ENCODE measurements at regions not wholly inside any gene's neighbourhood (a gene's known extent, or its start where the extent isn't known, plus 50 kb on each side); places are given as distances from the start of the nearest gene placed in this dataset.

DNA sequence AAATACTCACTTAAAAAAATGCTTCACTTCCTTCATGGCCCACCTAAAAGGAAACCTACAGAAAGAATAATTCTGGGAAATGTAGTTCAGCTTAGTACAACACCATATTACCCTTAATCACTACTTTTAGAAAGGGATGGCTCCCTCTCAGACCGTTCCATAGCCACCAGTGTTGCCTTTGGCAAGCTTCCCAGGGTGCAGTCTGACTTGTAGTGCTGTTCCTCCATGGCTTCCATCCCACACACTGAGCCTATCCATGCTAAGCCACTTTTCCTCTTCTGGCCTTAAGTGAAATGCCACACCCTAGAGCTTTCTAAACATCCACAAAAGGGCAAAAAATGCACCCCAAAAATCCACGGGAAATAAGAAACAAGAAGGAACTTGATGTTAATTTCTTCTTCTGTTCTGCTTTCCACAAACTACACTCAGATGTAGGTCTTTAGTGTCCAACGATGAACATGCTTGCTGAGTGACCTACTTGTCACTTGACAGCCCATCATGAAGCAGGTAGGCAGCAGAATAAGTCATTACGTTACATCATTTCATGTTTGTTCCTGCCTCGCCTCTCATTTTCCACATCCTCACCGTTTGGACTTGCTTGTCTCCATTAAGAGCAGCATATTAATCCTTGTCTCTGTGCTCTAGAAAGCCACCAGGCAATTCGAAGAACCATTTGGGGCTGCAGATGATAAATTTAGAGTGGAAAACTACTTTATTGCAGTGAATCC is 391.1 kb upstream of the GRAMD2B start:
- Histone ChIP-seq H3K27ac (ENCODE audit: low read length) (no peak overlapping the region), H3K27me3 (ENCODE audit: control insufficient read depth, insufficient read depth, low read length) (no peaks in the 10 kb centered on the region), H3K9me3 (ENCODE audit: control insufficient read depth, insufficient read depth, low read length) (no peaks in the 10 kb centered on the region), H3K4me3 (ENCODE audit: low read length) (no peak overlapping the region), H3K4me1 (ENCODE audit: control insufficient read depth, insufficient read depth, low read length) (no peaks in the 10 kb centered on the region), H3K36me3 (ENCODE audit: control insufficient read depth, insufficient read depth, low read length) (no peaks in the 10 kb centered on the region)
- no peak for DNase-seq (ENCODE audit: low read depth, low spot score)
- WGBS (ENCODE audit: insufficient coverage, insufficient read length): no CpG with 5 or more reads among the region's 7 CpGs

DNA sequence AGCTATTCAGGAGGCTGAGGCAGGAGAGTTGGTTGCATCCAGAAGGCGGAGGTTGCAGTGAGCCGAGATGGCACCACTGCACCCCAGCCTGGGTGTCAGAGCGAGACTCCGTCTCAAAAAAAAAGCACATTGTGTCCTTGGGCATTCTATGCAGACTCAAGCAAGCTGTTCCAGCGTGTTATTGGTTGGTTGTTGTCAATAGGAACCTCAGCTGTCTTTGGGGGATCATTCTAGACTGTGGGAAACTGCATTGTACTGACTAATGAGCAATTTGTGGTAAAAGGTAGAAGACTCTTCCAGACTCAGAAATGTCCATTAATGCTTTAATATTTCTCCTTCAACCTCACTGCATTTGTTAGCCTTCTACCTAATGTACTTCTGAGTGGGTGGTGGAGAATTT is 379.5 kb upstream of the GRAMD2B start:
- no CpG with 5 or more reads among the region's 5 CpGs for WGBS (ENCODE audit: insufficient coverage, insufficient read length)
- H3K27me3 ChIP-seq (ENCODE audit: control insufficient read depth, insufficient read depth, low read length): no peaks in the 10 kb centered on the region
- H3K36me3 ChIP-seq (ENCODE audit: control insufficient read depth, insufficient read depth, low read length): no peaks in the 10 kb centered on the region
- no peaks in the 10 kb centered on the region; the same call in 1 of the 2 replicates for H3K4me1 ChIP-seq (ENCODE audit: control insufficient read depth, insufficient read depth, low read length)
- no peaks in the 10 kb centered on the region for H3K9me3 ChIP-seq (ENCODE audit: control insufficient read depth, insufficient read depth, low read length)
- no peak overlapping the region for H3K4me3 ChIP-seq (ENCODE audit: low read length)
- DNase-seq (ENCODE audit: low read depth, low spot score): no peak
- H3K27ac ChIP-seq (ENCODE audit: low read length): no peak overlapping the region

DNA sequence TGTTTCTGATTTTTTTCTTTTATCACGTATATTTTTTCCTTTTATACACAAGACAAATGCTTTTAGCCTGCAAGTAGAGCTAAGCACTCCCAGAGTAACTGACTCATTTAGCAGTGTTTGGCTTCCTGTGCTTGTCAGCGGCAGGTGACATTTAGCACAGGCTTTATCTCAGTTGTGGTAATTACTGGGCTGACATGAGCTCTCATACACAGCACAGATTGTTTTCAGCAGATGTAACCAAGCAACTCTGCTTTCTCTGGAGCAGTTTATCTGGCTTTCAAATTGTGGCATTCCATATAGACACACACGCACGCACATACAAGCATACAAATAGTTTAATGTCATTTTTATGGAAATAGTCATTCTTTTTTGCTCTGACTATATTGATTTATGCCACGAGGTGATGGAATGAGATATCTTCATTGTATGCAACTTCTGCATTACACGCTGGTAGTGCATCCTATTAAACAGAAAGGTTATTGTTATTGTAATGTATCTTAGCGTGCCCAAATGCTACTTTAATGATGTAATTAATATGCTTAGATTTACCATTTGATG is 379.0 kb upstream of the GRAMD2B start:
- Histone ChIP-seq H3K27me3 (ENCODE audit: control insufficient read depth, insufficient read depth, low read length) (no peaks in the 10 kb centered on the region), H3K4me3 (ENCODE audit: low read length) (no peak overlapping the region), H3K4me1 (ENCODE audit: control insufficient read depth, insufficient read depth, low read length) (no peaks in the 10 kb centered on the region; the same call in 1 of the 2 replicates), H3K27ac (ENCODE audit: low read length) (no peak overlapping the region), H3K9me3 (ENCODE audit: control insufficient read depth, insufficient read depth, low read length) (no peaks in the 10 kb centered on the region), H3K36me3 (ENCODE audit: control insufficient read depth, insufficient read depth, low read length) (no peaks in the 10 kb centered on the region)
- DNase-seq (ENCODE audit: low read depth, low spot score): no peak
- WGBS (ENCODE audit: insufficient coverage, insufficient read length): no CpG with 5 or more reads among the region's 7 CpGs

DNA sequence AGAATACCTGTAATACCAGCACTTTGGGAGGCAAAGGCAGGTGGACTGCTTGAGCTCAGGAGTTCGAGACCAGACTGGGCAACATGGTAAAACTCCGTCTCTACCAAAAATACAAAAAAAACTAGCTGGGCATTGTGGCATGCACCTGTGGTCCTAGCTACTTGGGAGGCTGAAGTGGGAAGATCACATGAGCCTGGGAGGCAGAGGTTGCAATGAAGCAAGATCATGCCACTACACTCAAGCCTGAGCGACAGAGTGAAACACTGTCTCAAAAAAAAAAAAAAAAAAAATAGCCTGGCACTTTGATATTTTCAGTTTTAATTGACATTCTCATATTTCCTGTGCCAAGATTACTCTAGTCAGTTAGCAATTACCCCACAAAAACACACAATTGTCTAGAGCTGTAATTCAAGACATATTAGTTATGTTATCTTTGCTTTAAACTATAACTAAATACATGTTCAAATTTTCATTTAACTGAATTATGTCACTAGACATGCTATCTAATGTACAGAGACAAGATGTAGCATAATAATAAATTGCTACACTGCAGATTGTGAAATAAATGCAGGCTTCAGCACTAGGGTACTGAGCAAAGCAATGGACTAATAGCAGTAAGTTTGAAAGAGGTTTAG is 378.2 kb upstream of the GRAMD2B start:
- H3K9me3 ChIP-seq (ENCODE audit: control insufficient read depth, insufficient read depth, low read length): no peaks in the 10 kb centered on the region
- WGBS (ENCODE audit: insufficient coverage, insufficient read length): no CpG with 5 or more reads among the region's 3 CpGs
- H3K36me3 ChIP-seq (ENCODE audit: control insufficient read depth, insufficient read depth, low read length): no peaks in the 10 kb centered on the region
- H3K4me1 ChIP-seq (ENCODE audit: control insufficient read depth, insufficient read depth, low read length): no peaks in the 10 kb centered on the region
- H3K27ac ChIP-seq (ENCODE audit: low read length): no peak overlapping the region
- no peaks in the 10 kb centered on the region for H3K27me3 ChIP-seq (ENCODE audit: control insufficient read depth, insufficient read depth, low read length)
- DNase-seq (ENCODE audit: low read depth, low spot score): no peak
- no peak overlapping the region for H3K4me3 ChIP-seq (ENCODE audit: low read length)

DNA sequence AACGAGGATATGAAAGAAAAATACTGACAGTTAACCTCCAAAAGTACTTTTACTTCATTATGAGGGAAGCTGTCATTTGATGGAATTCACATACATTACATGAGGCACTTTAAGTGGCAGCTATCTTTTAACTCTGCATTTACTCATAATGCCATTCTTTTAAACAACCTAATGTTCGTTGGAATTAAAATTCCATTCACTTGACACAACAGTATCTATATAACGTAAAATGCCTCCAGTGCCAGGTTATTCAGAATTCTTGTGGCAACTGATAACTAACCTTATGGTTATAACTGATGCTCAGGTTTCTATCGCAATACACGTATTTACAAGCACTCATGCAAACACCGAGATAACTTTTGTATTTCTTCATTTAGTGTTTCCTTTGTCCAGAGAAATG is 376.9 kb upstream of the GRAMD2B start:
- Histone ChIP-seq H3K27me3 (ENCODE audit: control insufficient read depth, insufficient read depth, low read length) (no peaks in the 10 kb centered on the region), H3K4me1 (ENCODE audit: control insufficient read depth, insufficient read depth, low read length) (no peaks in the 10 kb centered on the region), H3K27ac (ENCODE audit: low read length) (no peak overlapping the region), H3K36me3 (ENCODE audit: control insufficient read depth, insufficient read depth, low read length) (no peaks in the 10 kb centered on the region), H3K4me3 (ENCODE audit: low read length) (no peak overlapping the region), H3K9me3 (ENCODE audit: control insufficient read depth, insufficient read depth, low read length) (no peaks in the 10 kb centered on the region)
- no CpG with 5 or more reads among the region's 6 CpGs for WGBS (ENCODE audit: insufficient coverage, insufficient read length)
- no peak for DNase-seq (ENCODE audit: low read depth, low spot score)

DNA sequence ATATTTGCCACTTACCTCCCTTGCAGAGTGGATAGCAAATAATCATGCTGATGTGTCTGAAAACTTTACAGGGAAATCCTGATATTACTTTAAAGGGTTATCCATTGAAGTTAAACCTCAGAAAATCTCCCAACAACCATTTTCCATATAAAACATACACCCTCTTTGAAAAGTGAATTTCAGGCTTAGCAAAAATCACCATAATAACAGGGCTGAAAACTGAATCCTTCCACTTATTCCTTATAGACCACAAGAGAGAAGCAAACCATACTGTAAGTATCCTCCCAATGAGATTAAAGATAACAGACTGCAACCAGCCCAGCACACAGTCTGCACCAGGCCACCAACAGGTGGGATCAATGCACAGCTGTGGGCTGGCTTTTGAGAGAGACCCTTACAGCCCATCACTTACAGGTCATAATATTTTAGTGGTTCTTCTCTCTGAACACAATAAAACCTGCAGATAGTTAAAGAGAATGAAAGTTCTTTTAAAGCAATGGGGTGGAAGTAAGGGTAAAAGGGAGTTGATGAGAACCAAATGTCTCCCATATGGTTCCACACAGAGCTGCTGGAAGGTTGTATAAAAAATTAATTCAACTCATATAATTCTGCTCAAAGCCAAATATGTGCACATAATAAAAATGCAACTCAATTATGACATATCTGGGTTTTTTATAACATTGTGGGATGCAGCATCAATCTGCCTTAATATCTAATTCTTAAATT is 376.2 kb upstream of the GRAMD2B start:
- Histone ChIP-seq H3K4me1 (ENCODE audit: control insufficient read depth, insufficient read depth, low read length) (no peaks in the 10 kb centered on the region), H3K27me3 (ENCODE audit: control insufficient read depth, insufficient read depth, low read length) (no peaks in the 10 kb centered on the region), H3K9me3 (ENCODE audit: control insufficient read depth, insufficient read depth, low read length) (no peaks in the 10 kb centered on the region), H3K4me3 (ENCODE audit: low read length) (no peak overlapping the region), H3K27ac (ENCODE audit: low read length) (no peak overlapping the region), H3K36me3 (ENCODE audit: control insufficient read depth, insufficient read depth, low read length) (no peaks in the 10 kb centered on the region)
- DNase-seq (ENCODE audit: low read depth, low spot score): no peak

DNA sequence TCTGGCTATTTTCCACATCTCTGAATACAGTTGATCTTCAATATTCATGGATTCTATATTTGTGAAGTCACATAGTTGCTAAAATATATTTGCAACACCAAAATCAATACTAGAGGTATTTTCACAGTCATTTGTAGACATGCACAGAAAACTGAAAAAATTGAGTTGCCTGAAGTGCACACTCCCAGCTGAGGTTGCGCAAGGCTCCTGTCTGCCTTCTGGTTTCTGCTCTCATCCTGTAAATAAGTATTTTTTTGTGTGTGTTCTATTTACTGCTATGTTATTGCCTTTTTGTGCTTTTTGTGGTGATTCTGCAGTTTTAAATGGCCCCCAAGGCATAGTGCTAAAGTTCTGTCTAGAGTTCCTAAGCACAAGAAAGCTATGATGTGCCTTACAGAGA is 371.1 kb upstream of the GRAMD2B start:
- Histone ChIP-seq H3K4me3 (ENCODE audit: low read length) (no peak overlapping the region), H3K9me3 (ENCODE audit: control insufficient read depth, insufficient read depth, low read length) (no peaks in the 10 kb centered on the region), H3K27me3 (ENCODE audit: control insufficient read depth, insufficient read depth, low read length) (no peaks in the 10 kb centered on the region), H3K4me1 (ENCODE audit: control insufficient read depth, insufficient read depth, low read length) (peaks cover 2% of the 10 kb centered on the region; the same call in 1 of the 2 replicates), H3K27ac (ENCODE audit: low read length) (no peak overlapping the region), H3K36me3 (ENCODE audit: control insufficient read depth, insufficient read depth, low read length) (no peaks in the 10 kb centered on the region)
- DNase-seq (ENCODE audit: low read depth, low spot score): no peak
- WGBS (ENCODE audit: insufficient coverage, insufficient read length): no CpG with 5 or more reads among the region's 1 CpG

DNA sequence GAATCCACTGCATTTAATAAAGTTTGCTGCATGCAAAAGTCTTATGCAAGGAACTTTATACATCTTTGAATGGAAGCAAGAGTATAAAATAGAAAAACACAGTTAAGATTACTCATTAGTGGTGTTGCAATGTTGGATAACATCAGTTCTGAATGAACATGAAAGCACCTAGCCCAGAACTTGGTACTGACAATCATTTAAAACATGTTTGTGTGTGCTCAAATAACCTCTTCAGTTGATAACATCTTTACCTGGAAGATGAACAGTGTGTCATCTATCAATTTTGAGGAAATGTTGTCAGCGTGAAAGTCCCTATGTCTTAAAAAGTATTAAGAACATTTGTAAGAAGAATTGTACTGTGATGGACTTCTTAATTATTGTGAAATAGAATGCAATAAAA is 370.4 kb upstream of the GRAMD2B start:
- no peak overlapping the region for H3K27ac ChIP-seq (ENCODE audit: low read length)
- no CpG with 5 or more reads among the region's 1 CpG for WGBS (ENCODE audit: insufficient coverage, insufficient read length)
- H3K36me3 ChIP-seq (ENCODE audit: control insufficient read depth, insufficient read depth, low read length): no peaks in the 10 kb centered on the region
- no peak overlapping the region for H3K4me3 ChIP-seq (ENCODE audit: low read length)
- peaks cover 2% of the 10 kb centered on the region; the same call in 1 of the 2 replicates for H3K4me1 ChIP-seq (ENCODE audit: control insufficient read depth, insufficient read depth, low read length)
- no peaks in the 10 kb centered on the region for H3K27me3 ChIP-seq (ENCODE audit: control insufficient read depth, insufficient read depth, low read length)
- DNase-seq (ENCODE audit: low read depth, low spot score): no peak
- no peaks in the 10 kb centered on the region for H3K9me3 ChIP-seq (ENCODE audit: control insufficient read depth, insufficient read depth, low read length)

DNA sequence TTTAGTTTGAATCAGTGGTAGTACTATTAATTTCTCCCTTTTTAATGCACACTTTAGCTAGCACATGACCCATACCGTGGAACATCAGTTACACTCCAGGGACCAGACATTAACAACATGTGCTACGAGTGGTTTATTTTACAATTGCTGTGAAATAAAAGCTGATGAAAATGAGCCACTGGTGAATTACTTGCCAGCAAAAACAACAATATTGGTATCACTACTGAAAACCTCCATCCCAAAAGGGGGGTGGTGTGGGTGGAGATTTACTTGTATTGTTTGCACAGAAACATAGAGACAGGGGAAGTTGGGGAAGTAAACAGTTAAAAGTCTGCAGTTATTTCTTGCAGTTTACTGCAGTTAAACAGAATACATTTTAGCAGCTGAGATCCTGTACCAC is 369.6 kb upstream of the GRAMD2B start:
- H3K4me1 ChIP-seq (ENCODE audit: control insufficient read depth, insufficient read depth, low read length): peaks cover 2% of the 10 kb centered on the region; the same call in 1 of the 2 replicates
- WGBS (ENCODE audit: insufficient coverage, insufficient read length): no CpG with 5 or more reads among the region's 2 CpGs
- H3K36me3 ChIP-seq (ENCODE audit: control insufficient read depth, insufficient read depth, low read length): no peaks in the 10 kb centered on the region
- H3K4me3 ChIP-seq (ENCODE audit: low read length): no peak overlapping the region
- H3K27me3 ChIP-seq (ENCODE audit: control insufficient read depth, insufficient read depth, low read length): no peaks in the 10 kb centered on the region
- no peak overlapping the region for H3K27ac ChIP-seq (ENCODE audit: low read length)
- no peak for DNase-seq (ENCODE audit: low read depth, low spot score)
- no peaks in the 10 kb centered on the region for H3K9me3 ChIP-seq (ENCODE audit: control insufficient read depth, insufficient read depth, low read length)

DNA sequence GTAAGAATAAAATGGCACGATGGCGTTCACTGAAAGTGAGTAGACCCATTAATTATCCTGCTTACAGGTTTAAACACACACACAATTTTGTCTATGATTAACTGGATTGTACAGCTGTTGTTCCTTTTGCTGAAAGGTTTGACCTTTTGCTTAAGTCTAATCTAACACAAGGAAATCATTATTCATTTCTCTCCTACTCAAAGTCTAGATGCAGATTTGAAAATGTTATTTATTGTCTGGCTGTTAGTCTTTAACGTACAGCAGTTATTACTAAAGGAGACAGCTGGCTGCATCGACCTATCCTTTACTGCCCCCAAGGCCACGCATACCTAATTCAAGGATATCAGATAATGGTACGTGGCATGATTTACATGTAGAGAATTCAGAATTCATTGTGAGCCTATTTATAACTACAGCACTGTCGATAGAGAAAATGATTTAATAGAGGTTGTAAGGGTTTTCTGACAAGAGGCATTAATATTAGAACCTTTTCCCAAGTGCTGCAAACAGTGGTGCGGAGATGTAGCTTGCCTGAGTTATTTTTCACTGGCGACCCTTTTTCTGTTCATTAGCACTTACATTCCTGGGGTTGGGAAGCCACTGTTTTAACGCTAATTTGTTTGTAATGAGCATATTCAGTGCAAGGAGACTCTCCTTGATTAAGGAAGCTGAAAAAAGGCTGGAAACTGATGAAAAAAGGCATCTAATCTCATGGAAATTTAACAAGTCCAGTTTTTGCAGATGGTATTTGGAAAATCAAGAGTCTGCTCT is 368.4 kb upstream of the GRAMD2B start:
- H3K4me1 ChIP-seq (ENCODE audit: control insufficient read depth, insufficient read depth, low read length): peaks cover 2% of the 10 kb centered on the region; the same call in 1 of the 2 replicates
- no peak for DNase-seq (ENCODE audit: low read depth, low spot score)
- peak overlapping the region; percentile 22 for H3K27ac ChIP-seq (ENCODE audit: low read length)
- no peak overlapping the region for H3K4me3 ChIP-seq (ENCODE audit: low read length)
- no CpG with 5 or more reads among the region's 10 CpGs for WGBS (ENCODE audit: insufficient coverage, insufficient read length)
- no peaks in the 10 kb centered on the region for H3K36me3 ChIP-seq (ENCODE audit: control insufficient read depth, insufficient read depth, low read length)
- no peaks in the 10 kb centered on the region for H3K27me3 ChIP-seq (ENCODE audit: control insufficient read depth, insufficient read depth, low read length)
- no peaks in the 10 kb centered on the region for H3K9me3 ChIP-seq (ENCODE audit: control insufficient read depth, insufficient read depth, low read length)
